NT2/D1 (cell line): ENCODE measurements at regions not wholly inside any gene's neighbourhood (a gene's known extent, or its start where the extent isn't known, plus 50 kb on each side); places are given as distances from the start of the nearest gene placed in this dataset.
"Not testable (repeated sequence)": the region's sequence is repeated elsewhere in the genome, so short reads cannot be mapped to it uniquely, and the experiment has no call there.

Experiments
- DNase-seq: peaks from one replicate; pipeline ENCODE4 v3.0.0-alpha.2; 2011; ENCODE audit warnings: low read depth, low spot score
- H3K27me3 ChIP-seq: 2 replicates; pipeline ENCODE4 v1.6.0; 2011; ENCODE audit warnings: mild to moderate bottlenecking; ENCODE audit not compliant: insufficient read length, insufficient read depth
- H3K36me3 ChIP-seq: 2 replicates; pipeline ENCODE4 v1.6.1; 2011; ENCODE audit warnings: mild to moderate bottlenecking, low read length, mixed read lengths; ENCODE audit not compliant: insufficient read depth, insufficient read length
- H3K4me1 ChIP-seq: 2 replicates; pipeline ENCODE4 v1.5.1; 2011; ENCODE audit not compliant: insufficient read depth, insufficient read length
- H3K4me3 ChIP-seq: 2 replicates; pipeline ENCODE4 v1.5.1; 2011; ENCODE audit warnings: low read depth; ENCODE audit not compliant: insufficient read length
- H3K9ac ChIP-seq: 2 replicates; pipeline ENCODE4 v1.6.0; 2011; ENCODE audit warnings: low read depth; ENCODE audit not compliant: insufficient read length
- H3K9me3 ChIP-seq: 2 replicates; pipeline ENCODE4 v1.5.1; 2011; ENCODE audit warnings: mild to moderate bottlenecking, low read length; ENCODE audit not compliant: insufficient read depth
- SUZ12 ChIP-seq: IDR thresholded peaks from 2 replicates; pipeline ENCODE4 v1.6.1; 2011; ENCODE audit not compliant: insufficient read length, insufficient read depth; ENCODE audit errors: extremely low read depth
- YY1 ChIP-seq: IDR thresholded peaks from 2 replicates; pipeline ENCODE4 v1.6.1; 2011; ENCODE audit not compliant: insufficient read length, insufficient read depth
- ZNF274 ChIP-seq: IDR thresholded peaks from 2 replicates; pipeline ENCODE4 v1.6.1; 2011; ENCODE audit warnings: mild to moderate bottlenecking, low read depth, low read length

DNA sequence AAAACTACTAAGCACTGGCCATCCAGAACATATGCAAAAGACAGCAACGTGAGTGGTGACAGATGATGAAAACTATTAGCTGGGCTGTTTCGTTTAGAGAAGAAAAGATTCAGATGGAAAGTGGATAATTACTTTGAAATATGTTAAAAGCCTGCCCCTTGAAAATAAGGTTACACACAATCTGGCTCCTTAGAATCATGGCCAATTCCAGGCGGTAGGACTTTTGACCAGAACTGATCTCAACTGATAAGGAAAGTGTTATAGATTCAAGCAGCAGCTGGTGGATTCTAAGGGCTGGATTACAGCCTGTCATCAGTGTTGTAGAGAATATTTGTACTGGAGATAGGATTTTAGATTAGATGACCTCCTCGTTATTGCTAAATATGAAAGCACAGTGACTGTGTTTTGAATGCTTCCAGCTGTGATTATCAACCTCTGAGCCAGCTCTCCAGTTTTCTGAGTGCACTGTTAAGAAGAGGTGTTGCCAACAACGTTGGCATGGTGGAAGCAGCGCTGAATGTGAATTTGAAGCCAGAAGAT is 75.1 kb downstream of the KBTBD2 start:
- H3K36me3 ChIP-seq, H3K27me3 ChIP-seq, DNase-seq, H3K4me1 ChIP-seq, H3K9ac ChIP-seq, H3K4me3 ChIP-seq, H3K9me3 ChIP-seq: not testable (repeated sequence)

DNA sequence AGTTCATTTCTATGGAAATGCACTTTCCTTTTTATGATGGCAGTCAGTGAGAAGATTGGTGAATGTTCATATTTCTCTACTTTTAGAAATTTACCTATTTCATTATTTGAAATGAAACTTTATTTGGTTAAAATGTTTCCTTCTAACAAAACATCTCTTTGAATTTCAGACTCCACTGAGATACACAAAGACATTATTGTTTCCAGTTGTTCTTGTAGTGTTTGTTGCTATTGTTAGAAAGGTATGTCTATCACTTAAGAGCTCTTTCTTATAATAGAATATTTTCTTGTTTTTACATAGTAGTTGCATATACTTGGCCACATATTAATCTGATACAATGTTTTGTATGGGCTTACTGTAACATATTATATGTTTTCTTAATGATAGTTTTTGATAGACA is 76.8 kb downstream of the KBTBD2 start:
- not testable (repeated sequence) for H3K4me1 ChIP-seq

DNA sequence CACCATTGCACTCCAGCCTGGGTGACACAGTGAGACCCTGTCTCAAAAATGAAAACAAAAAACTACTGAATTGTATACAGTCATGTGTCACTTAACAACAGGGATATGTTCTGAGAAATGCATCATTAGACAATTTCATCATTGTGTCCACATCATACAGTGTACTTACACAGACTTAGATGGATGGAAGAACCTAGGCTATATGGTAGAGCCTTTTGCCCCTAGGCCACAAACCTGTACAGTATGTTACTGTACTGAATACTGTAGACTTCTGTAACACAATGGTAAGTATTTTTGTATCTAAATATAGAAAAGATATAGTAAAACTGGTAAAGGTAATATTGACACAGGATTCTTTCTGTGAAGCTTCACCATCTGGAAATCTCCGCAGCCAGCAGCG is 81.7 kb downstream of the KBTBD2 start:
- TF ChIP-seq SUZ12 (no peak), ZNF274 (no peak), YY1 (no peak)
- no peaks in the 10 kb centered on the region for H3K36me3 ChIP-seq
- H3K4me1 ChIP-seq: no peaks in the 10 kb centered on the region
- no peak overlapping the region for H3K9ac ChIP-seq
- no peak for DNase-seq
- no peaks in the 10 kb centered on the region for H3K27me3 ChIP-seq
- H3K4me3 ChIP-seq: no peak overlapping the region
- H3K9me3 ChIP-seq: no peaks in the 10 kb centered on the region

More for the DNA sequence above, 76.8 kb downstream of the KBTBD2 start:
- not testable (repeated sequence) for H3K4me3 ChIP-seq, DNase-seq, H3K9ac ChIP-seq, H3K36me3 ChIP-seq, H3K27me3 ChIP-seq, H3K9me3 ChIP-seq

DNA sequence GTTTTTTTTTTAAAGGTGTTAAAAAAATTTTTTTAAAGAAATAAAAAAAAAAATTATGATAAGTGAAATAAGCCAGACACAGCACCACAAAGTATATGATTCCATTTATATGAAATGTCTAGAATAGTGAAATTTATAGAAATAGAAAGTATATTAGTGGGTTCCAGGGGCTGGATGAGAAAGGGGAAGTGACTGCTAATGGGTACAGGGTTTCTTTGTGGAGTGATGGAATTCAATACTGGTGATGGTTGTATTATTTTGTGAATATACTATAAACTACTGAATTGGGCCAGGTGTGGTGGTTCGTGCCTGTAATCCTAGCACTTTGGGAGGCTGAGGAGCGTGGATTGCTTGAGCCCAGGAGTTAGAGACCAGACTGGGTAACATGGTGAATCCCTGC is 82.2 kb downstream of the KBTBD2 start:
- no peak overlapping the region for H3K4me3 ChIP-seq
- no peaks in the 10 kb centered on the region for H3K9me3 ChIP-seq
- no peaks in the 10 kb centered on the region for H3K27me3 ChIP-seq
- no peak overlapping the region for H3K9ac ChIP-seq
- DNase-seq: no peak
- no peaks in the 10 kb centered on the region for H3K36me3 ChIP-seq
- no peaks in the 10 kb centered on the region for H3K4me1 ChIP-seq
- TF ChIP-seq ZNF274 (no peak), YY1 (no peak), SUZ12 (no peak)

DNA sequence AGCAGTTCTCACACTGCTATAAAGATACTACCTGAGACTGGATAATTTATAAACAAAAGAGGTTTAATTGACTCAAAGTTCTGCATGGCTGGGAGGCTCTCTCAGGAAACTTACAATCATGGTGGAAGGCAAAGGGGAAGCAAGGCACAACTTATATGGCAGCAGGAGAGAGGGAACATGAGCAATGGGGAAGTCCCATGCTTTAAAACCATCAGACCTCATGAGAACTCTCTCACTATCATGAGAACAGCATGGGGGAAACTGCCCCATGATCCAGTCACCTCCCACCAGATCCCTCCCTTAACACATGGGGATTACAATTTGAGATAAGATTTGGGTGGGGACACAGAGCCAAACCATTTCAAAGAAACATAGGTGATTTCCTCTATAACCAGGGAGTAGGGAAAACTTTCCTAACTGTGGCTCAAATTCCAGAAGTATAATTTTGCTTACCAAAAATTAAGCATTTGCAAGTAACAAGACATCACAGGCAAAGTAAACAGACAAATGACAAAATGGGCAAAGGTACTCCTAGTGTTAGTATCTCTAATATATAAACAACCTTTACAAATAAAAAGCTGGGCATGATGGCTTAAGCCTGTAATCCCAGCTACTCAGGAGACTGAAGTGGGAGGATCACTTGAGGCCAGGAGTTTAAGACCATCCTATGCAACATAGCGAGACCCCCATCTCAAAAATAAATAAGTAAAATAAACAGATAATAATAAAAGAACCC is 88.0 kb downstream of the KBTBD2 start:
- no peaks in the 10 kb centered on the region for H3K36me3 ChIP-seq
- TF ChIP-seq ZNF274 (no peak), YY1 (no peak), SUZ12 (no peak)
- H3K27me3 ChIP-seq: peaks cover 22% of the 10 kb centered on the region
- no peak for DNase-seq
- peaks cover 21% of the 10 kb centered on the region for H3K9me3 ChIP-seq
- H3K4me3 ChIP-seq: no peak overlapping the region
- H3K9ac ChIP-seq: no peak overlapping the region
- H3K4me1 ChIP-seq: no peaks in the 10 kb centered on the region

DNA sequence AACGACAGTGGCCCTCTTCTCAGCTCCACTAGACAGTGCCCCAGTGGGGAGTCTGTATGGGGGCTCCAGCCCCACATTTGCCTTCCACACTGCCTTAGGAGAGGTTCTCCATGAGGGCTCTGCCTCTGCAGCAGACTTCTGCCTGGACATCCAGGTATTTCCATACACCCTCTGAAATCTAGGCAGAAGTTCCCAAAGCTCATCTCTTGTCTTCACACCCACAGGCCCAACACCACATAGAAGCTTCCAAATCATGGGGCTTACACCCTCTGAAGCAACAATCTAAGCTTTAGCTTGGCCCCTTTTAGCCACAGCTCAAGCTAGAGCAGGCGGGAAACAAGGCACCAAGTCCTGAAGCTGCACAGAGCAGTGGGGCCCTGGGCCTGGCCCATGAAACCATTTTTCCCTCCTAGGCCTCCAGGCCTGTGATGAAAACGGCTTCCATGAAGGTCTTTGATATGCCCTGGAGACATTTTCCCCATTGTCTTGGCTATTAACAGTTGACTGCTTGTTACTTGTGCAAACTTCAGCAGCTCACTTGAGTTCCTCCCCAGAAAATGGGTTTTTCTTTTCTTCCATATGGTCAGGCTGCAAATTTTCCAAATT is 89.2 kb downstream of the KBTBD2 start:
- no peak overlapping the region for H3K9ac ChIP-seq
- peaks cover 21% of the 10 kb centered on the region for H3K9me3 ChIP-seq
- H3K4me3 ChIP-seq: no peak overlapping the region
- no peaks in the 10 kb centered on the region for H3K36me3 ChIP-seq
- TF ChIP-seq ZNF274: no peak
- no peak for TF ChIP-seq SUZ12
- no peak for TF ChIP-seq YY1
- H3K27me3 ChIP-seq: peaks cover 22% of the 10 kb centered on the region
- H3K4me1 ChIP-seq: no peaks in the 10 kb centered on the region
- DNase-seq: no peak

DNA sequence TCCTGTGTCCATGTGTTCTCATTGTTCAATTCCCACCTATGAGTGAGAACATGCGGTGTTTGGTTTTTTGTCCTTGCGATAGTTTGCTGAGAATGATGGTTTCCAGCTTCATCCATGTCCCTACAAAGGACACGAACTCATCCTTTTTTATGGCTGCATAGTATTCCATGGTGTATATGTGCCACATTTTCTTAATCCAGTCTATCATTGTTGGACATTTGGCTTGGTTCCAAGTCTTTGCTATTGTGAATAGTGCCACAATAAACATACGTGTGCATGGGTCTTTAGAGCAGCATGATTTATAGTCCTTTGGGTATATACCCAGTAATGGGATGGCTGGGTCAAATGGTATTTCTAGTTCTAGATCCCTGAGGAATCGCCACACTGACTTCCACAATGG is 98.5 kb downstream of the KBTBD2 start:
- H3K4me3 ChIP-seq, H3K9ac ChIP-seq, H3K9me3 ChIP-seq, H3K4me1 ChIP-seq, H3K27me3 ChIP-seq, DNase-seq, H3K36me3 ChIP-seq: not testable (repeated sequence)

DNA sequence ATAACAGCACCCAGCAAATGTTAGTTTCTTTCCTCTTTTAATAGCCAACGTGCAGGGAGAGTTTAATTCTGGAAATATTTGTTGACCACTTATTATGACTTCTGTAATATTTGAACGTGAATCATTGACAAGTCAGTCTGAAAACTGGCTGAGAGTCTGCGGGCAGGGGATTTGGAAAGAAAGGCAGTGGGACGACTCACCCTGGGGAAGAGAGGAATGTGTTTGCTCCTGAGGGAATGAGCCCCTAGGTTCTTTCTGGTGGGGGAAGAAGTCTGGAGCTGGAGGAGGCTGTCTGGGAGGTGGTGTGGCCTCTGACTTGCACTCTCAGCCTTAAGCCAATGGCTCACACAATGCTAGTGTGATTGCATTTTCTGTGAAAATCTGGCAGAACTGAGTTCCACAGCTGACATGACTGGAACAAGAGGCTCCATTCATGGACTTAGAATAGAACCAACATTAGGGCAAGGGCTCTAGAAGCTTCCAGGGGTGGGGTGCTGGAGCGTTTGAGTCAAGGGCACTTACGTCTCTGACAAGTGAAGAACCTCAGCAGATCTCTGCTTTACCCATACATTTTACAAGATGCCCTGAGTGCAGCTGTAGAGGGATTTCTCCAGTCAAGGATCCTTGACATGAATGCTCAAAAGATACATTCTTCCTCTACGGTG is 100.7 kb downstream of the KBTBD2 start:
- H3K27me3 ChIP-seq, H3K9ac ChIP-seq, H3K4me3 ChIP-seq, H3K36me3 ChIP-seq, H3K4me1 ChIP-seq, DNase-seq, H3K9me3 ChIP-seq: not testable (repeated sequence)

DNA sequence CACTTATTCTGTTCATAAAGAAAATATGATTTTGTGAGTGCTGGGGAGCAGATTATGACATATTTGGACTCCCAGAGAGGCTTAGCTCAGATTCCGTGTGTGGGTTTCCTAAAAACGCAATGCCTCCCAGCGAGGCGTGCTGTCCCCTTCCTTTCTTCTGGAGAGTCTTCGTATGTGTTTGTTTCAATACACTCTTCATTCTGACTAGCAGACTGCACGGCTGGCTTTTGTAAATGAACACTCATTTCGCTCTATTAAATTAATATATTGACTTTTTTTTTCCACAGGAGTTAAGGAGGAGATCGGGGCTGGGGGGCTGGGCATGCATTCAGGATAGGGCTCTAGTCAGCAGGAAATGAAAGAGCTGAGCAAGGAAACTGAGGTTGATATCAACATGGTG is 102.3 kb downstream of the KBTBD2 start:
- H3K9ac ChIP-seq, H3K9me3 ChIP-seq, H3K4me3 ChIP-seq, H3K36me3 ChIP-seq, H3K27me3 ChIP-seq, DNase-seq, H3K4me1 ChIP-seq: not testable (repeated sequence)

DNA sequence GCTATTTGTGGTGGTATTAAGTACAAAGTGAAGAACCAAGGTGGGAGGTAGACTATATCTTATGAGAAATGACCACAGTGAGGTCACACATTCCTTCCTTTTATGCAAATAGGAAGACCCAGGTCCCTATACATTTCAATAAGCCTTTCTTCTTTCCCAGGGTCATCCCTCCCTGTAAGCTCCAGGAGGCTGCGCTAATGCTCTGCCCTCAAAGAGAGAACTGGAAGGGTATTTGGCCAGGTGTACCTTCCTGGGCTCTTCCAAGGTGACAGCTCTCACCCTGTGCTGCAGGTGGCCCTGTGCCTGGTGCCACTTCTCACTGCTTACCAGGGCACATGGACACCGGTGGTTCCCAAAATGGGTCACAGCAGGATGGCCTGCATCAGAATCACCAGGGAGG is 103.4 kb downstream of the KBTBD2 start:
- not testable (repeated sequence) for H3K9me3 ChIP-seq, H3K27me3 ChIP-seq, DNase-seq

More for the DNA sequence above, 103.4 kb downstream of the KBTBD2 start:
- not testable (repeated sequence) for H3K36me3 ChIP-seq, H3K4me3 ChIP-seq, H3K4me1 ChIP-seq, H3K9ac ChIP-seq
